ENCODE measurements at regions not wholly inside any gene's neighbourhood (a gene's known extent, or its start where the extent isn't known, plus 50 kb on each side); places are given as distances from the start of the nearest gene placed in this dataset.
A peak's percentile ranks its signal among the peaks of the same experiment; 100 is the strongest.

- Histone ChIP-seq H3K4me2 (ENCODE audit: low read length) (no peak overlapping the region), H3K36me3 (ENCODE audit: control insufficient read depth in 1 of 2, insufficient read depth in 2 of 2, low read length in 2 of 2) (no peaks in the 10 kb centered on the region), H2BK12ac (ENCODE audit: low read length) (no peak overlapping the region), H3K18ac (ENCODE audit: low read length) (no peak overlapping the region), H2AK5ac (ENCODE audit: low read length) (no peak overlapping the region), H3K4me1 (ENCODE audit: control insufficient read depth in 1 of 2, insufficient read depth in 2 of 2, low read length in 2 of 2) (peaks cover 0 to 2% of the 10 kb centered on the region in 2 experiments), H2BK120ac (ENCODE audit: insufficient read depth, low read length, poor library complexity) (no peak overlapping the region), H3K27me3 (ENCODE audit: insufficient read depth, low read length) (no peaks in the 10 kb centered on the region), H3K79me2 (ENCODE audit: control insufficient read depth, insufficient read depth, low read length, poor library complexity) (no peaks in the 10 kb centered on the region), H4K12ac (ENCODE audit: low read depth, low read length) (no peak overlapping the region), H3K27ac (ENCODE audit: low read depth, low read length) (no peak overlapping the region), H2AFZ (ENCODE audit: insufficient read depth, low read length, poor library complexity) (peak overlapping the region; percentile 6), H2BK5ac (ENCODE audit: low read depth, low read length, poor library complexity) (no peak overlapping the region), H4K8ac (ENCODE audit: low read depth, low read length) (peak overlapping the region; percentile 23), H3K4ac (ENCODE audit: low read depth, low read length) (no peak overlapping the region), H3K4me3 (ENCODE audit: low read depth, low read length) (no peak overlapping the region), H3K9ac (ENCODE audit: low read length) (no peak overlapping the region), H3K9me3 (ENCODE audit: insufficient read depth, low read depth, low read length) (no peaks in the 10 kb centered on the region), H4K91ac (ENCODE audit: low read depth, low read length) (no peak overlapping the region), H3K23ac (ENCODE audit: low read length) (no peak overlapping the region), H3K79me1 (ENCODE audit: low read length) (no peaks in the 10 kb centered on the region), H3K14ac (ENCODE audit: low read length) (no peak overlapping the region)
- DNase-seq: no peak
- WGBS (ENCODE audit: extremely low coverage, insufficient coverage, insufficient read length): no CpG with 5 or more reads among the region's 4 CpGs
These were observed 207.5 kb upstream of the SLITRK3 start for GRCh38 chr3:165403666-165404065.

- Histone ChIP-seq H3K36me3 (ENCODE audit: control insufficient read depth in 1 of 2, insufficient read depth in 2 of 2, low read length in 2 of 2) (no peaks in the 10 kb centered on the region), H3K4ac (ENCODE audit: low read depth, low read length) (no peak overlapping the region), H4K8ac (ENCODE audit: low read depth, low read length) (no peak overlapping the region), H2AK5ac (ENCODE audit: low read length) (no peak overlapping the region), H3K14ac (ENCODE audit: low read length) (no peak overlapping the region), H2AFZ (ENCODE audit: insufficient read depth, low read length, poor library complexity) (no peak overlapping the region), H4K12ac (ENCODE audit: low read depth, low read length) (no peak overlapping the region), H2BK12ac (ENCODE audit: low read length) (no peak overlapping the region), H3K23ac (ENCODE audit: low read length) (no peak overlapping the region), H3K79me1 (ENCODE audit: low read length) (peaks cover 2% of the 10 kb centered on the region), H3K9ac (ENCODE audit: low read length) (no peak overlapping the region), H3K18ac (ENCODE audit: low read length) (no peak overlapping the region), H3K9me3 (ENCODE audit: insufficient read depth, low read depth, low read length) (no peaks in the 10 kb centered on the region), H3K4me1 (ENCODE audit: control insufficient read depth in 1 of 2, insufficient read depth in 2 of 2, low read length in 2 of 2) (peaks cover 0 to 1% of the 10 kb centered on the region in 2 experiments), H2BK5ac (ENCODE audit: low read depth, low read length, poor library complexity) (no peak overlapping the region), H3K27me3 (ENCODE audit: insufficient read depth, low read length) (no peaks in the 10 kb centered on the region), H3K79me2 (ENCODE audit: control insufficient read depth, insufficient read depth, low read length, poor library complexity) (no peaks in the 10 kb centered on the region), H3K4me2 (ENCODE audit: low read length) (no peak overlapping the region), H3K27ac (ENCODE audit: low read depth, low read length) (no peak overlapping the region), H4K91ac (ENCODE audit: low read depth, low read length) (no peak overlapping the region), H3K4me3 (ENCODE audit: low read depth, low read length) (no peak overlapping the region), H2BK120ac (ENCODE audit: insufficient read depth, low read length, poor library complexity) (no peak overlapping the region)
- no CpG with 5 or more reads among the region's 1 CpG for WGBS (ENCODE audit: extremely low coverage, insufficient coverage, insufficient read length)
- DNase-seq: no peak
These were observed 199.0 kb upstream of the SLITRK3 start for GRCh38 chr3:165395188-165395587.

GRCh38 chr3:165393461-165393860, 197.3 kb upstream of the SLITRK3 start:
- Histone ChIP-seq H3K4me2 (ENCODE audit: low read length) (no peak overlapping the region), H2AFZ (ENCODE audit: insufficient read depth, low read length, poor library complexity) (no peak overlapping the region), H3K9ac (ENCODE audit: low read length) (no peak overlapping the region), H2AK5ac (ENCODE audit: low read length) (no peak overlapping the region), H2BK12ac (ENCODE audit: low read length) (no peak overlapping the region), H3K9me3 (ENCODE audit: insufficient read depth, low read depth, low read length) (no peaks in the 10 kb centered on the region), H4K8ac (ENCODE audit: low read depth, low read length) (no peak overlapping the region), H3K79me2 (ENCODE audit: control insufficient read depth, insufficient read depth, low read length, poor library complexity) (no peaks in the 10 kb centered on the region), H3K23ac (ENCODE audit: low read length) (no peak overlapping the region), H3K79me1 (ENCODE audit: low read length) (peaks cover 2% of the 10 kb centered on the region), H4K91ac (ENCODE audit: low read depth, low read length) (no peak overlapping the region), H3K14ac (ENCODE audit: low read length) (no peak overlapping the region), H2BK5ac (ENCODE audit: low read depth, low read length, poor library complexity) (no peak overlapping the region), H3K36me3 (ENCODE audit: control insufficient read depth in 1 of 2, insufficient read depth in 2 of 2, low read length in 2 of 2) (no peaks in the 10 kb centered on the region), H3K27me3 (ENCODE audit: insufficient read depth, low read length) (no peaks in the 10 kb centered on the region), H3K4ac (ENCODE audit: low read depth, low read length) (no peak overlapping the region), H3K27ac (ENCODE audit: low read depth, low read length) (no peak overlapping the region), H3K18ac (ENCODE audit: low read length) (no peak overlapping the region), H3K4me1 (ENCODE audit: control insufficient read depth in 1 of 2, insufficient read depth in 2 of 2, low read length in 2 of 2) (peaks cover 0 to 1% of the 10 kb centered on the region in 2 experiments), H3K4me3 (ENCODE audit: low read depth, low read length) (no peak overlapping the region), H2BK120ac (ENCODE audit: insufficient read depth, low read length, poor library complexity) (no peak overlapping the region), H4K12ac (ENCODE audit: low read depth, low read length) (no peak overlapping the region)
- DNase-seq: no peak
- no CpG with 5 or more reads among the region's 1 CpG for WGBS (ENCODE audit: extremely low coverage, insufficient coverage, insufficient read length)

GRCh38 chr3:165390166-165390565, 194.0 kb upstream of the SLITRK3 start:
- Histone ChIP-seq H2AK5ac (ENCODE audit: low read length) (no peak overlapping the region), H4K91ac (ENCODE audit: low read depth, low read length) (no peak overlapping the region), H3K4ac (ENCODE audit: low read depth, low read length) (no peak overlapping the region), H3K9me3 (ENCODE audit: insufficient read depth, low read depth, low read length) (peaks cover 4% of the 10 kb centered on the region), H2BK5ac (ENCODE audit: low read depth, low read length, poor library complexity) (no peak overlapping the region), H3K14ac (ENCODE audit: low read length) (no peak overlapping the region), H3K23ac (ENCODE audit: low read length) (no peak overlapping the region), H2BK12ac (ENCODE audit: low read length) (no peak overlapping the region), H3K9ac (ENCODE audit: low read length) (no peak overlapping the region), H3K4me2 (ENCODE audit: low read length) (no peak overlapping the region), H3K27ac (ENCODE audit: low read depth, low read length) (no peak overlapping the region), H3K4me3 (ENCODE audit: low read depth, low read length) (no peak overlapping the region), H3K79me1 (ENCODE audit: low read length) (peaks cover 2% of the 10 kb centered on the region), H2AFZ (ENCODE audit: insufficient read depth, low read length, poor library complexity) (no peak overlapping the region), H3K36me3 (ENCODE audit: control insufficient read depth in 1 of 2, insufficient read depth in 2 of 2, low read length in 2 of 2) (no peaks in the 10 kb centered on the region), H3K79me2 (ENCODE audit: control insufficient read depth, insufficient read depth, low read length, poor library complexity) (no peaks in the 10 kb centered on the region), H4K12ac (ENCODE audit: low read depth, low read length) (no peak overlapping the region), H3K4me1 (ENCODE audit: control insufficient read depth in 1 of 2, insufficient read depth in 2 of 2, low read length in 2 of 2) (peaks cover 0 to 1% of the 10 kb centered on the region in 2 experiments), H4K8ac (ENCODE audit: low read depth, low read length) (no peak overlapping the region), H3K18ac (ENCODE audit: low read length) (no peak overlapping the region), H2BK120ac (ENCODE audit: insufficient read depth, low read length, poor library complexity) (no peak overlapping the region), H3K27me3 (ENCODE audit: insufficient read depth, low read length) (no peaks in the 10 kb centered on the region)
- WGBS (ENCODE audit: extremely low coverage, insufficient coverage, insufficient read length): no CpG with 5 or more reads among the region's 3 CpGs
- peak; percentile 31 to 72 for DNase-seq
